Breast epithelium (tissue), 3 donors: ENCODE measurements at regions not wholly inside any gene's neighbourhood (a gene's known extent, or its start where the extent isn't known, plus 50 kb on each side); places are given as distances from the start of the nearest gene placed in this dataset.

Experiments
- POLR2AphosphoS5 ChIP-seq, 3 donors: sonication (generic); formaldehyde crosslinking; IDR thresholded peaks; one replicate each; pipeline ENCODE4 v1.6.1; 2017; ENCODE audit warnings: antibody characterized with exemption in 3 of 3
- TF ChIP-seq, protein P1 (sequence below), 3 donors: fragments of 450-650 bp; IDR thresholded peaks; one replicate each; pipeline ENCODE4 v1.5.1; 2016 to 2017; ENCODE audit warnings: antibody characterized with exemption in 3 of 3, mild to moderate bottlenecking in 3 of 3, moderate library complexity in 3 of 3

DNA sequence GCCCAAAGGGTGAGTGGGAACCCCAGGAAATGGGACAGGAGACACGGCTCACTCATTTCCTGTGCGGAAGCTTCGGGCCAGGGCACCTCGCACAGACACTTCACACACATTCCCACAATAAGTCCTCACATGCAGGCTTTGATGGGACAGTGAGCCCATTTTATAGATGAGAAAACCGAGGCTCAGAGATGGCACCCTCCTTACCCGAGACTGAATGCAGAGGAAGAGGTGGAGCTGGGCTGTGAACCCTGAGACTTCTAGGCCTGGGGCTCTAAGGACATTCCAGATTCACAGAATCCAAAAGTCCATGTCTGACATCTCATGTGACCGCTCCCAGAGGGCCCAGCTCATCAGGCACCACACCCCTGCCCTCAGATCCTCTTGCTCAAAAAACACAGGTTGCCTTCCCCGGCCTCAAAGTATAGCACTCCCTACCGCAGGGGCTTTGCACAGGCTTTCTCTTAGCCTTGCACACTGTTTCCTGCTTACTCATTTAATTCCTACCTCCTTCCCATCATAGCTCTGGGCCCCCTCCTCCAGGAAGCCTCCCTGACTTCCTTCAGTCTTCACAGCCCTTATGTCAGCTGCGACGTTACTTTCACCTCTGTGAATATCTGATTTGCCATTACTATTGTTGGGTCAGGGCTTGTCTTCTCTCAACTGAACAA is 57.1 kb upstream of the TCF20 start:
- no peak for TF ChIP-seq POLR2AphosphoS5 (IDR thresholded peaks at IDR 0.05)
- TF ChIP-seq, protein P1, sequence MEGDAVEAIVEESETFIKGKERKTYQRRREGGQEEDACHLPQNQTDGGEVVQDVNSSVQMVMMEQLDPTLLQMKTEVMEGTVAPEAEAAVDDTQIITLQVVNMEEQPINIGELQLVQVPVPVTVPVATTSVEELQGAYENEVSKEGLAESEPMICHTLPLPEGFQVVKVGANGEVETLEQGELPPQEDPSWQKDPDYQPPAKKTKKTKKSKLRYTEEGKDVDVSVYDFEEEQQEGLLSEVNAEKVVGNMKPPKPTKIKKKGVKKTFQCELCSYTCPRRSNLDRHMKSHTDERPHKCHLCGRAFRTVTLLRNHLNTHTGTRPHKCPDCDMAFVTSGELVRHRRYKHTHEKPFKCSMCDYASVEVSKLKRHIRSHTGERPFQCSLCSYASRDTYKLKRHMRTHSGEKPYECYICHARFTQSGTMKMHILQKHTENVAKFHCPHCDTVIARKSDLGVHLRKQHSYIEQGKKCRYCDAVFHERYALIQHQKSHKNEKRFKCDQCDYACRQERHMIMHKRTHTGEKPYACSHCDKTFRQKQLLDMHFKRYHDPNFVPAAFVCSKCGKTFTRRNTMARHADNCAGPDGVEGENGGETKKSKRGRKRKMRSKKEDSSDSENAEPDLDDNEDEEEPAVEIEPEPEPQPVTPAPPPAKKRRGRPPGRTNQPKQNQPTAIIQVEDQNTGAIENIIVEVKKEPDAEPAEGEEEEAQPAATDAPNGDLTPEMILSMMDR (IDR thresholded peaks at IDR 0.05), result no peak
